Muscle layer of colon (tissue), 2 donors: ENCODE measurements at regions not wholly inside any gene's neighbourhood (a gene's known extent, or its start where the extent isn't known, plus 50 kb on each side); places are given as distances from the start of the nearest gene placed in this dataset.

Source experiments
- H3K27ac ChIP-seq: one replicate; pipeline ENCODE4 v1.7.0; 2013; ENCODE audit warnings: low read depth, mild to moderate bottlenecking, low read length, moderate library complexity
- H3K27me3 ChIP-seq, 2 donors: one replicate each; pipeline ENCODE4 v1.7.0; 2013; ENCODE audit warnings: low read length in 2 of 2, mild to moderate bottlenecking in 2 of 2; ENCODE audit not compliant: insufficient read depth in 2 of 2, control insufficient read depth in 1 of 2
- H3K36me3 ChIP-seq: one replicate; pipeline ENCODE4 v1.7.0; 2013; ENCODE audit warnings: mild to moderate bottlenecking, low read length; ENCODE audit not compliant: insufficient read depth
- H3K4me1 ChIP-seq: one replicate; pipeline ENCODE4 v1.7.0; 2013; ENCODE audit warnings: mild to moderate bottlenecking, low read length; ENCODE audit not compliant: insufficient read depth
- H3K4me3 ChIP-seq, 2 donors: one replicate each; pipeline ENCODE4 v1.7.0; 2013; ENCODE audit warnings: low read length in 2 of 2, low read depth in 1 of 2, mild to moderate bottlenecking in 1 of 2, moderate library complexity in 1 of 2
- H3K9ac ChIP-seq: one replicate; pipeline ENCODE4 v1.7.0; 2013; ENCODE audit warnings: low read length
- H3K9me3 ChIP-seq: one replicate; pipeline ENCODE4 v1.7.0; 2013; ENCODE audit warnings: mild to moderate bottlenecking, low read length
- donor health status: abdominal sarcoma.
- donor health status: Adenocarcinoma of cecum.

GRCh38 chr10:131652438-131653139, 248.2 kb upstream of the PPP2R2D start:
- H3K9me3 ChIP-seq: no peaks in the 10 kb centered on the region
- H3K4me3 ChIP-seq: no peak overlapping the region
- H3K27ac ChIP-seq: no peak overlapping the region
- H3K4me1 ChIP-seq: no peaks in the 10 kb centered on the region
- H3K27me3 ChIP-seq: peaks cover 10 to 25% of the 10 kb centered on the region in 2 donors
- H3K36me3 ChIP-seq: no peaks in the 10 kb centered on the region
- H3K9ac ChIP-seq: no peak overlapping the region

- H3K4me1 ChIP-seq: no peaks in the 10 kb centered on the region
- no peak overlapping the region for H3K27ac ChIP-seq
- H3K9me3 ChIP-seq: no peaks in the 10 kb centered on the region
- H3K36me3 ChIP-seq: no peaks in the 10 kb centered on the region
- H3K27me3 ChIP-seq: peaks cover 10 to 25% of the 10 kb centered on the region in 2 donors
- H3K4me3 ChIP-seq: no peak overlapping the region
- no peak overlapping the region for H3K9ac ChIP-seq
Measured at GRCh38 chr10:131653140-131653539, 247.7 kb upstream of the PPP2R2D start.

- H3K27ac ChIP-seq: no peak overlapping the region
- no peaks in the 10 kb centered on the region for H3K36me3 ChIP-seq
- no peaks in the 10 kb centered on the region for H3K9me3 ChIP-seq
- peaks cover 10 to 25% of the 10 kb centered on the region in 2 donors for H3K27me3 ChIP-seq
- no peak overlapping the region for H3K9ac ChIP-seq
- no peaks in the 10 kb centered on the region for H3K4me1 ChIP-seq
- H3K4me3 ChIP-seq: no peak overlapping the region
Measured at GRCh38 chr10:131653554-131654470, 247.0 kb upstream of the PPP2R2D start.

GRCh38 chr10:131654471-131655087, 246.2 kb upstream of the PPP2R2D start:
- H3K27me3 ChIP-seq: peaks cover 10 to 25% of the 10 kb centered on the region in 2 donors
- no peaks in the 10 kb centered on the region for H3K4me1 ChIP-seq
- H3K27ac ChIP-seq: no peak overlapping the region
- no peaks in the 10 kb centered on the region for H3K36me3 ChIP-seq
- no peak overlapping the region for H3K9ac ChIP-seq
- H3K4me3 ChIP-seq: no peak overlapping the region
- H3K9me3 ChIP-seq: no peaks in the 10 kb centered on the region

GRCh38 chr10:131655101-131655849, 245.5 kb upstream of the PPP2R2D start:
- H3K4me1 ChIP-seq: no peaks in the 10 kb centered on the region
- no peak overlapping the region for H3K4me3 ChIP-seq
- H3K27ac ChIP-seq: no peak overlapping the region
- no peak overlapping the region for H3K9ac ChIP-seq
- H3K27me3 ChIP-seq: peaks cover 10 to 21% of the 10 kb centered on the region in 2 donors
- H3K9me3 ChIP-seq: no peaks in the 10 kb centered on the region
- H3K36me3 ChIP-seq: no peaks in the 10 kb centered on the region

- H3K4me3 ChIP-seq: no peak overlapping the region
- peaks cover 10 to 18% of the 10 kb centered on the region in 2 donors for H3K27me3 ChIP-seq
- no peaks in the 10 kb centered on the region for H3K4me1 ChIP-seq
- H3K27ac ChIP-seq: no peak overlapping the region
- no peak overlapping the region for H3K9ac ChIP-seq
- no peaks in the 10 kb centered on the region for H3K9me3 ChIP-seq
- no peaks in the 10 kb centered on the region for H3K36me3 ChIP-seq
Measured at GRCh38 chr10:131656009-131656408, 244.8 kb upstream of the PPP2R2D start.

GRCh38 chr10:131656431-131656841, 244.4 kb upstream of the PPP2R2D start:
- no peaks in the 10 kb centered on the region for H3K4me1 ChIP-seq
- no peak overlapping the region for H3K27ac ChIP-seq
- H3K4me3 ChIP-seq: no peak overlapping the region
- H3K9ac ChIP-seq: no peak overlapping the region
- no peaks in the 10 kb centered on the region for H3K9me3 ChIP-seq
- H3K36me3 ChIP-seq: no peaks in the 10 kb centered on the region
- peaks cover 10 to 18% of the 10 kb centered on the region in 2 donors for H3K27me3 ChIP-seq

GRCh38 chr10:131657318-131657984, 243.4 kb upstream of the PPP2R2D start:
- no peaks in the 10 kb centered on the region for H3K4me1 ChIP-seq
- H3K36me3 ChIP-seq: no peaks in the 10 kb centered on the region
- no peaks in the 10 kb centered on the region for H3K9me3 ChIP-seq
- H3K4me3 ChIP-seq: no peak overlapping the region
- H3K27me3 ChIP-seq: peaks cover 5 to 11% of the 10 kb centered on the region in 2 donors
- H3K9ac ChIP-seq: no peak overlapping the region
- H3K27ac ChIP-seq: no peak overlapping the region

GRCh38 chr10:131657985-131658330, 242.8 kb upstream of the PPP2R2D start:
- Histone ChIP-seq H3K9me3 (no peaks in the 10 kb centered on the region), H3K27me3 (peaks cover under 1 to 6% of the 10 kb centered on the region in 2 donors), H3K27ac (no peak overlapping the region), H3K9ac (no peak overlapping the region), H3K36me3 (no peaks in the 10 kb centered on the region), H3K4me1 (no peaks in the 10 kb centered on the region), H3K4me3 (no peak overlapping the region)

GRCh38 chr10:131658476-131659110, 242.2 kb upstream of the PPP2R2D start:
- Histone ChIP-seq H3K4me3 (no peak overlapping the region), H3K27ac (no peak overlapping the region), H3K9me3 (no peaks in the 10 kb centered on the region), H3K27me3 (peaks cover 0 to under 1% of the 10 kb centered on the region in 2 donors), H3K4me1 (no peaks in the 10 kb centered on the region), H3K36me3 (no peaks in the 10 kb centered on the region), H3K9ac (no peak overlapping the region)
